SK-N-SH treated with all-trans-retinoic acid at 6 μM for 48 hours (cell line): ENCODE measurements at regions not wholly inside any gene's neighbourhood (a gene's known extent, or its start where the extent isn't known, plus 50 kb on each side); places are given as distances from the start of the nearest gene placed in this dataset.

Experiments used
- ATAC-seq: fragments of 200-7000 bp; cut with Tn5 transposase; 3 replicates; pipeline ENCODE4 v1.9.1; 2020; ENCODE audit warnings: mild to moderate bottlenecking, moderate library complexity
- ARNTL ChIP-seq: fragments of 450-650 bp; formaldehyde crosslinking; IDR thresholded peaks from 2 replicates; pipeline ENCODE4 v1.5.0; 2020; ENCODE audit warnings: low read depth, mild to moderate bottlenecking, moderate library complexity, borderline replicate concordance
- ESRRG ChIP-seq: fragments of 250-450 bp; sonication (Bioruptor Pico); IDR thresholded peaks from 2 replicates; pipeline ENCODE4 v1.6.1; 2021; ENCODE audit warnings: mild to moderate bottlenecking
- GLIS3 ChIP-seq: fragments of 250-450 bp; sonication (Bioruptor Pico); IDR thresholded peaks from 2 replicates; pipeline ENCODE4 v1.5.0; 2020; ENCODE audit warnings: mild to moderate bottlenecking, moderate library complexity
- ISL1 ChIP-seq: fragments of 250-450 bp; sonication (Bioruptor Pico); IDR thresholded peaks from 2 replicates; pipeline ENCODE4 v2.1.2; 2022; ENCODE audit warnings: mild to moderate bottlenecking, moderate library complexity
- OSR1 ChIP-seq: fragments of 250-450 bp; sonication (Bioruptor Pico); IDR thresholded peaks from 2 replicates; pipeline ENCODE4 v1.8.0; 2022; ENCODE audit warnings: moderate library complexity, mild to moderate bottlenecking, inconsistent platforms
- PPARA ChIP-seq: fragments of 250-450 bp; sonication (Bioruptor Pico); IDR thresholded peaks from 2 replicates; pipeline ENCODE4 v1.5.0; 2020; ENCODE audit warnings: mild to moderate bottlenecking, borderline replicate concordance
- RARB ChIP-seq: fragments of 250-450 bp; sonication (Bioruptor Pico); IDR thresholded peaks from 2 replicates; pipeline ENCODE4 v1.8.0; 2021; ENCODE audit warnings: mild to moderate bottlenecking, moderate library complexity
- SNAI2 ChIP-seq: fragments of 250-450 bp; sonication (Bioruptor Pico); IDR thresholded peaks from 2 replicates; pipeline ENCODE4 v1.5.0; 2020; ENCODE audit warnings: mild to moderate bottlenecking, moderate library complexity
- TCF4 ChIP-seq: fragments of 250-450 bp; sonication (Bioruptor Pico); IDR thresholded peaks from 2 replicates; pipeline ENCODE4 v1.8.0; 2021; ENCODE audit warnings: mild to moderate bottlenecking, moderate library complexity, borderline replicate concordance
- TOX ChIP-seq: fragments of 250-450 bp; sonication (Bioruptor Pico); IDR thresholded peaks from 2 replicates; pipeline ENCODE4 v1.8.0; 2021; ENCODE audit warnings: mild to moderate bottlenecking, moderate library complexity, borderline replicate concordance
- ZFP3 ChIP-seq: fragments of 250-450 bp; sonication (Bioruptor Pico); IDR thresholded peaks from 2 replicates; pipeline ENCODE4 v1.5.0; 2020; ENCODE audit warnings: mild to moderate bottlenecking, moderate library complexity
- ZFP30 ChIP-seq: fragments of 450-650 bp; formaldehyde crosslinking; IDR thresholded peaks from 2 replicates; pipeline ENCODE4 v1.5.0; 2022; ENCODE audit warnings: mild to moderate bottlenecking, moderate library complexity
- ZNF565 ChIP-seq: fragments of 450-650 bp; formaldehyde crosslinking; conservative IDR thresholded peaks from 2 replicates; pipeline ENCODE4 v1.5.0; 2020; ENCODE audit warnings: low read depth, mild to moderate bottlenecking, moderate library complexity
- ZNF8 ChIP-seq: fragments of 450-650 bp; formaldehyde crosslinking; IDR thresholded peaks from 2 replicates; pipeline ENCODE4 v1.5.0; 2020; ENCODE audit warnings: mild to moderate bottlenecking, moderate library complexity
- TF ChIP-seq, protein P1 (sequence below): fragments of 250-450 bp; sonication (Bioruptor Pico); IDR thresholded peaks from 2 replicates; pipeline ENCODE4 v1.5.1; 2021; ENCODE audit warnings: mild to moderate bottlenecking, moderate library complexity
- TF ChIP-seq, protein P2 (sequence below): fragments of 250-450 bp; sonication (Bioruptor Pico); IDR thresholded peaks from 2 replicates; pipeline ENCODE4 v1.8.0; 2020; ENCODE audit warnings: mild to moderate bottlenecking, moderate library complexity, borderline replicate concordance
- TF ChIP-seq, protein P3 (sequence below): fragments of 250-450 bp; sonication (Bioruptor Pico); IDR thresholded peaks from 2 replicates; pipeline ENCODE4 v1.5.0; 2020; ENCODE audit warnings: mild to moderate bottlenecking, moderate library complexity
- TF ChIP-seq, protein P4 (sequence below): fragments of 250-450 bp; sonication (Bioruptor Pico); IDR thresholded peaks from 2 replicates; pipeline ENCODE4 v1.8.0; 2021; ENCODE audit warnings: low read depth, mild to moderate bottlenecking, moderate library complexity, borderline replicate concordance

DNA sequence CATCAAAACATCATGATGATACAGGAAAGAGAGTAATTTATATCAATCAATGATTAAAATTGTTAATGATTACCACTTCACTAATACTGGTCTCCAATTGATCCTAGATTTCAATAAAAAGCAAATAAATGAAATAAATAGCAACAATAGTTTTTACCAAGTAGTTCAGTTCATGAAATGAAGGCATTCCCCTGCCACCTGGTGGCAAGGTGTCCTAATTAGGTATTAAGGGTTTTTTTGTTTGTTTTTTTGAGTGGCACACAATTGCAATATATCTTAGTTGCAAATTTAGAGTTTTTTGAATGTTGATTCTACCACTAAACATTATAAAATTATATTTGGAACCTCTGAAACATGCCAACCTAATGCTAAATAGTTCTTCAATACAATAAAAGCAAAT is 157.4 kb upstream of the PDE5A start (continued):
- TF ChIP-seq, protein P1, sequence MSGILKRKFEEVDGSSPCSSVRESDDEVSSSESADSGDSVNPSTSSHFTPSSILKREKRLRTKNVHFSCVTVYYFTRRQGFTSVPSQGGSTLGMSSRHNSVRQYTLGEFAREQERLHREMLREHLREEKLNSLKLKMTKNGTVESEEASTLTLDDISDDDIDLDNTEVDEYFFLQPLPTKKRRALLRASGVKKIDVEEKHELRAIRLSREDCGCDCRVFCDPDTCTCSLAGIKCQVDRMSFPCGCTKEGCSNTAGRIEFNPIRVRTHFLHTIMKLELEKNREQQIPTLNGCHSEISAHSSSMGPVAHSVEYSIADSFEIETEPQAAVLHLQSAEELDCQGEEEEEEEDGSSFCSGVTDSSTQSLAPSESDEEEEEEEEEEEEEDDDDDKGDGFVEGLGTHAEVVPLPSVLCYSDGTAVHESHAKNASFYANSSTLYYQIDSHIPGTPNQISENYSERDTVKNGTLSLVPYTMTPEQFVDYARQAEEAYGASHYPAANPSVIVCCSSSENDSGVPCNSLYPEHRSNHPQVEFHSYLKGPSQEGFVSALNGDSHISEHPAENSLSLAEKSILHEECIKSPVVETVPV (CRISPR knock-in tag), result no peak
- TF ChIP-seq GLIS3 (CRISPR knock-in tag), result no peak
- no peak for TF ChIP-seq ZFP30 (CRISPR knock-in tag)
- TF ChIP-seq TOX (CRISPR knock-in tag), result no peak
- no peak for TF ChIP-seq RARB (CRISPR knock-in tag)
- no peak for TF ChIP-seq OSR1 (CRISPR knock-in tag)
- no peak for TF ChIP-seq ISL1 (CRISPR knock-in tag)
- no peak for TF ChIP-seq ZFP3 (CRISPR knock-in tag)
- no peak for TF ChIP-seq PPARA (CRISPR knock-in tag)

DNA sequence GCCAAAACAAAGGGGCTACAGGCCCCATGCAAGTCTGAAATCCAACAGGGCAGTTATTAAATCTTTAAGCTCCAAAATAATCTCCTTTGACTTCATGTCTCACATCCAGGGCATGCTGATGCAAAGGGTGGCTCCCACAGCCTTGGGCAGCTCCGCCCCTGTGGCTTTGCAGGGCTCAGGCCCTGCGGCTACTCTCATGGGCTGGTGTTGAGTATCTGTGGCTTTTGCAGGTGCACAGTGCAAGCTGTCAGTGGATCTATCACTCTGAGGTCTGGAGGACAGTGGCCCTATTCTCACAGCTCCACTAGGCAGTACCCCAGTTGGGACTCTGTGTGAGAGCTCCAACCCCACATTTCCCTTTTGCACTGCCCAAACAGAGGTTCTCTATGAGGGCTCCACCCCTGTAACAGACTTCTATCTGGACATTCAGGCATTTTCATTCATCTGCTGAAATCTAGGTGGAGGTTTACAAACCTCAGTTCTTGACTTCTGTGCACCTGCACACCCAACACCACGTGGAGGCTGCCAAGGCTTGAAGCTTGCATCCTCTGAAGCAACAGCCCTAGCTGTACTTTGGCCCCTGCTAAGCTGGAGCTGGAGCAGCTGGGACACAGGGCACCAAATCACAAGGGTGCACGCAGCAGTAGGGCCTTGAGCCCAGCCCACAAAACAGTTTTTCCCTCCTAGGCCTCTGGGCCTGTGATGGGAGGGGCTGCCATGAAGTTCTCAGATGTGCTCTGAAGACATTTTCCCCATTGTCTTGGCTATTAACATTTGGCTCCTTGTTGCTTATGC is 154.8 kb upstream of the PDE5A start:
- TF ChIP-seq TOX (CRISPR knock-in tag) (no peak), GLIS3 (CRISPR knock-in tag) (no peak), ZFP30 (CRISPR knock-in tag) (no peak), TCF4 (CRISPR knock-in tag) (no peak), ARNTL (CRISPR knock-in tag) (no peak), ZNF565 (no peak)
- TF ChIP-seq, protein P1 (CRISPR knock-in tag), result no peak
- no peak for ATAC-seq

DNA sequence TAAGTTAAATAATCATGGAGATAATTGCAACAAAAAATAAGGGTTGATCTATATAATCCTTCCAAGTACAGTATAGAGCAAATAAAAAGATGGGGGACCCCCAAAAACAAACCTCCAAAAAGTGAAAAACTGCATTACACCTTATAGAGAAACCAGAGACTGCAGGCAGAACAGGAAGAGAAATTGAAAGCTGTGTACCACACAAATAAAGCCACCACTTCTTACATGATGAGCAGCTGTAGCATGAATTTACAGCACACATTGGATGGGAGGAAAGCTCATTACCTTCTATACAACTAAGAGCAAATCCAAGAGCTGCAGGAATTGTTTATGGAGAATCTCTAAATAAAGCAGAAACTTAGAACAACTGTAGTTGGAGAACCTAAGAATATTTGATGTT is 152.4 kb upstream of the PDE5A start:
- TF ChIP-seq, protein P1 (CRISPR knock-in tag), result no peak
- TF ChIP-seq, protein P2, sequence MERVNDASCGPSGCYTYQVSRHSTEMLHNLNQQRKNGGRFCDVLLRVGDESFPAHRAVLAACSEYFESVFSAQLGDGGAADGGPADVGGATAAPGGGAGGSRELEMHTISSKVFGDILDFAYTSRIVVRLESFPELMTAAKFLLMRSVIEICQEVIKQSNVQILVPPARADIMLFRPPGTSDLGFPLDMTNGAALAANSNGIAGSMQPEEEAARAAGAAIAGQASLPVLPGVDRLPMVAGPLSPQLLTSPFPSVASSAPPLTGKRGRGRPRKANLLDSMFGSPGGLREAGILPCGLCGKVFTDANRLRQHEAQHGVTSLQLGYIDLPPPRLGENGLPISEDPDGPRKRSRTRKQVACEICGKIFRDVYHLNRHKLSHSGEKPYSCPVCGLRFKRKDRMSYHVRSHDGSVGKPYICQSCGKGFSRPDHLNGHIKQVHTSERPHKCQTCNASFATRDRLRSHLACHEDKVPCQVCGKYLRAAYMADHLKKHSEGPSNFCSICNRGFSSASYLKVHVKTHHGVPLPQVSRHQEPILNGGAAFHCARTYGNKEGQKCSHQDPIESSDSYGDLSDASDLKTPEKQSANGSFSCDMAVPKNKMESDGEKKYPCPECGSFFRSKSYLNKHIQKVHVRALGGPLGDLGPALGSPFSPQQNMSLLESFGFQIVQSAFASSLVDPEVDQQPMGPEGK, result no peak
- TF ChIP-seq SNAI2 (CRISPR knock-in tag), result no peak
- TF ChIP-seq, protein P3, sequence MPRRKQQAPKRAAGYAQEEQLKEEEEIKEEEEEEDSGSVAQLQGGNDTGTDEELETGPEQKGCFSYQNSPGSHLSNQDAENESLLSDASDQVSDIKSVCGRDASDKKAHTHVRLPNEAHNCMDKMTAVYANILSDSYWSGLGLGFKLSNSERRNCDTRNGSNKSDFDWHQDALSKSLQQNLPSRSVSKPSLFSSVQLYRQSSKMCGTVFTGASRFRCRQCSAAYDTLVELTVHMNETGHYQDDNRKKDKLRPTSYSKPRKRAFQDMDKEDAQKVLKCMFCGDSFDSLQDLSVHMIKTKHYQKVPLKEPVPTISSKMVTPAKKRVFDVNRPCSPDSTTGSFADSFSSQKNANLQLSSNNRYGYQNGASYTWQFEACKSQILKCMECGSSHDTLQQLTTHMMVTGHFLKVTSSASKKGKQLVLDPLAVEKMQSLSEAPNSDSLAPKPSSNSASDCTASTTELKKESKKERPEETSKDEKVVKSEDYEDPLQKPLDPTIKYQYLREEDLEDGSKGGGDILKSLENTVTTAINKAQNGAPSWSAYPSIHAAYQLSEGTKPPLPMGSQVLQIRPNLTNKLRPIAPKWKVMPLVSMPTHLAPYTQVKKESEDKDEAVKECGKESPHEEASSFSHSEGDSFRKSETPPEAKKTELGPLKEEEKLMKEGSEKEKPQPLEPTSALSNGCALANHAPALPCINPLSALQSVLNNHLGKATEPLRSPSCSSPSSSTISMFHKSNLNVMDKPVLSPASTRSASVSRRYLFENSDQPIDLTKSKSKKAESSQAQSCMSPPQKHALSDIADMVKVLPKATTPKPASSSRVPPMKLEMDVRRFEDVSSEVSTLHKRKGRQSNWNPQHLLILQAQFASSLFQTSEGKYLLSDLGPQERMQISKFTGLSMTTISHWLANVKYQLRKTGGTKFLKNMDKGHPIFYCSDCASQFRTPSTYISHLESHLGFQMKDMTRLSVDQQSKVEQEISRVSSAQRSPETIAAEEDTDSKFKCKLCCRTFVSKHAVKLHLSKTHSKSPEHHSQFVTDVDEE (CRISPR knock-in tag), result no peak
- no peak for TF ChIP-seq ESRRG (CRISPR knock-in tag)
- TF ChIP-seq, protein P4, sequence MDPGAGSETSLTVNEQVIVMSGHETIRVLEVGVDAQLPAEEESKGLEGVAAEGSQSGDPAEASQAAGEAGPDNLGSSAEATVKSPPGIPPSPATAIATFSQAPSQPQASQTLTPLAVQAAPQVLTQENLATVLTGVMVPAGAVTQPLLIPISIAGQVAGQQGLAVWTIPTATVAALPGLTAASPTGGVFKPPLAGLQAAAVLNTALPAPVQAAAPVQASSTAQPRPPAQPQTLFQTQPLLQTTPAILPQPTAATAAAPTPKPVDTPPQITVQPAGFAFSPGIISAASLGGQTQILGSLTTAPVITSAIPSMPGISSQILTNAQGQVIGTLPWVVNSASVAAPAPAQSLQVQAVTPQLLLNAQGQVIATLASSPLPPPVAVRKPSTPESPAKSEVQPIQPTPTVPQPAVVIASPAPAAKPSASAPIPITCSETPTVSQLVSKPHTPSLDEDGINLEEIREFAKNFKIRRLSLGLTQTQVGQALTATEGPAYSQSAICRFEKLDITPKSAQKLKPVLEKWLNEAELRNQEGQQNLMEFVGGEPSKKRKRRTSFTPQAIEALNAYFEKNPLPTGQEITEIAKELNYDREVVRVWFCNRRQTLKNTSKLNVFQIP (CRISPR knock-in tag), result no peak
- no peak for TF ChIP-seq ZNF8 (CRISPR knock-in tag)
- no peak for TF ChIP-seq ARNTL (CRISPR knock-in tag)
- no peak for ATAC-seq
